ENCODE measurements at regions not wholly inside any gene's neighbourhood (a gene's known extent, or its start where the extent isn't known, plus 50 kb on each side); places are given as distances from the start of the nearest gene placed in this dataset.

GRCh38 chr18:8952174-8952573 is 150.3 kb upstream of the NDUFV2 start:
- Histone ChIP-seq H3K4me1 (ENCODE audit: control insufficient read depth in 2 of 3, insufficient read depth in 2 of 3, low read depth in 1 of 3, low read length in 3 of 3) (no peaks in the 10 kb centered on the region), H3K27ac (ENCODE audit: low read depth in 2 of 2, low read length in 2 of 2) (no peak overlapping the region), H3K9me3 (ENCODE audit: control insufficient read depth in 2 of 3, insufficient read depth in 1 of 3, low read length in 3 of 3) (no peaks in the 10 kb centered on the region), H3K36me3 (ENCODE audit: control insufficient read depth in 2 of 3, insufficient read depth in 3 of 3, low read length in 3 of 3) (no peaks in the 10 kb centered on the region), H3K4me3 (ENCODE audit: low read length in 3 of 3) (no peak overlapping the region), H3K9ac (ENCODE audit: low read length in 3 of 3) (no peak overlapping the region), H3K27me3 (ENCODE audit: control insufficient read depth, insufficient read depth, low read length) (no peaks in the 10 kb centered on the region)
- FAIRE-seq (no peak), DNase-seq (no peak)
- intact Hi-C loops (cut with DNase I) = no loop called here
- TF ChIP-seq CTCF (IDR thresholded peaks at IDR 0.05; ENCODE audit: borderline replicate concordance, extremely low read depth, insufficient read depth) = no peak

- H3K9ac ChIP-seq (ENCODE audit: low read length in 3 of 3) = no peak overlapping the region
- no peak for FAIRE-seq
- no peak for TF ChIP-seq CTCF (IDR thresholded peaks at IDR 0.05; ENCODE audit: borderline replicate concordance, extremely low read depth, insufficient read depth)
Measured at GRCh38 chr18:8952769-8953760, 149.4 kb upstream of the NDUFV2 start.

GRCh38 chr18:8957731-8958130 is 144.8 kb upstream of the NDUFV2 start:
- DNase-seq (no peak), FAIRE-seq (no peak)
- no peak for TF ChIP-seq CTCF (IDR thresholded peaks at IDR 0.05; ENCODE audit: borderline replicate concordance, extremely low read depth, insufficient read depth)
- Histone ChIP-seq H3K4me3 (ENCODE audit: low read length in 3 of 3) (no peak overlapping the region), H3K9ac (ENCODE audit: low read length in 3 of 3) (no peak overlapping the region), H3K4me1 (ENCODE audit: control insufficient read depth in 2 of 3, insufficient read depth in 2 of 3, low read depth in 1 of 3, low read length in 3 of 3) (peaks cover 2 to 15% (median 3%) of the 10 kb centered on the region in 3 donors), H3K27me3 (ENCODE audit: control insufficient read depth, insufficient read depth, low read length) (no peaks in the 10 kb centered on the region), H3K27ac (ENCODE audit: low read depth in 2 of 2, low read length in 2 of 2) (no peak overlapping the region), H3K9me3 (ENCODE audit: control insufficient read depth in 2 of 3, insufficient read depth in 1 of 3, low read length in 3 of 3) (no peaks in the 10 kb centered on the region), H3K36me3 (ENCODE audit: control insufficient read depth in 2 of 3, insufficient read depth in 3 of 3, low read length in 3 of 3) (no peaks in the 10 kb centered on the region)
- intact Hi-C loops (cut with DNase I) = no loop called here

More at GRCh38 chr18:8952769-8953760, 149.4 kb upstream of the NDUFV2 start:
- no peaks in the 10 kb centered on the region for H3K36me3 ChIP-seq (ENCODE audit: control insufficient read depth in 2 of 3, insufficient read depth in 3 of 3, low read length in 3 of 3)
- H3K27ac ChIP-seq (ENCODE audit: low read depth in 2 of 2, low read length in 2 of 2) = no peak overlapping the region
- intact Hi-C loops (cut with DNase I) = no loop called here
- H3K9me3 ChIP-seq (ENCODE audit: control insufficient read depth in 2 of 3, insufficient read depth in 1 of 3, low read length in 3 of 3) = no peaks in the 10 kb centered on the region
- no peaks in the 10 kb centered on the region for H3K27me3 ChIP-seq (ENCODE audit: control insufficient read depth, insufficient read depth, low read length)
- no peaks in the 10 kb centered on the region for H3K4me1 ChIP-seq (ENCODE audit: control insufficient read depth in 2 of 3, insufficient read depth in 2 of 3, low read depth in 1 of 3, low read length in 3 of 3)
- H3K4me3 ChIP-seq (ENCODE audit: low read length in 3 of 3) = no peak overlapping the region
- no peak for DNase-seq
